ENCODE measurements at regions not wholly inside any gene's neighbourhood (a gene's known extent, or its start where the extent isn't known, plus 50 kb on each side); places are given as distances from the start of the nearest gene placed in this dataset.
"Not testable (repeated sequence)": the region's sequence is repeated elsewhere in the genome, so short reads cannot be mapped to it uniquely, and the experiment has no call there.

GRCh38 chr5:57394421-57395210 is 88.0 kb downstream of the ACTBL2 start:
- DNase-seq, result no peak

GRCh38 chr5:57386958-57387357 is 95.7 kb downstream of the ACTBL2 start:
- DNase-seq, result no peak

DNA sequence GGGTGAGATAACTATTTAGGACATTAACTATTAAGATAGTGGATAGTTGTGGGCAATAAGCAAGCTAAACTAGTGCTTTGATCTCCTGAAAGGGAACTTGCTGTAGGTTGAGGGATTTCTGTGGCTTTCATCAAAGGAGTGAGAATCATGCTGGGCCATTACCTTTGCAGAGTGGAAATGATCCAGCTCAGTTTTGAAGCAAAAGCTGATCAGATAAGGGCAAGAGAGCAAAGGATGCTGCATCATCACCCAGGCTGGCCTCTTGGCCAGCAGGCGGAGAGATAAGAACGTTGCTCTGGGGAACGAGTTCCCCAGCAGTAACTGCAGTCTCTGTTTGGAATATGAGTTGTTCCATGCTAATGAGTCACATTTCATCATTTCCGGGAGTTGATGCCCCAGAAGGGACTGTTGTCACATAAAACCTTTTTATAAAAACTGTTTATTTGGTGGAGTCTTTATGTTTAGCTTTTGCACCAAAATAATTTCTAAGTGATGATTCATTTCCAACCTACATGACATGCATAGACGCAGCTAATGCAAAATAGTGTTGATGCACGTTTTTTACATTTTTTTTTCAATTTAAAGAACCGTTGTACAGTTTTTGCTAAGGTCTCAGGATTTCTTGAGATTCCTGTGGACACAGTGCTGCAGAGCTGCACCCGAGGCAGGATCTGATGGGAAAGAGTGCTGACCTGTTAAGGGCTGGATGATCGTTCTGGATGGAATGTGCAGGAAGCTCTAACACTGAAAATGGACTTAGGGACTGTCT is 99.3 kb downstream of the ACTBL2 start:
- peak; percentile 2 to 19 for DNase-seq

DNA sequence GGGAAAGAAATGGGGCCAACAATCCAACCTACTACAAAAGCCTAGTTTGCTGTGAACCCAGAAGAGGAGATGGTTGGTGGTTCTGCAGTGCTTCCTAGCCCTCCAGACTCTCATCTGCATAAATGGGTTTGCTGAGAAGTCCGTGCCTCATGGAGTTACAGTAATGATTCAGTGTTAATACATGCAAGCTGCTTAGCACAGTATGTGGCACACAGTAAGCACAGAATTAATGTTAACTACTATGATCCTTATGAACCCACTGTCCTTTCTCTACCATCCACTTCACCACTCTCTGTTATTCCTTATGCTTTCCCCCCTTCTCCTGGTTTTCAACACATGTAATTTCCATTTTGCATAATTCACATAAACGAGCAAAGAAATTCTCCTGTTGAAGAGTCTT is 100.0 kb downstream of the ACTBL2 start:
- DNase-seq, result no peak

- no peak for DNase-seq
Measured at GRCh38 chr5:57370376-57370775, 112.2 kb downstream of the ACTBL2 start.

GRCh38 chr5:57368010-57368409 is 114.6 kb downstream of the ACTBL2 start:
- no peak for DNase-seq

GRCh38 chr5:57366744-57367143 is 115.9 kb downstream of the ACTBL2 start:
- DNase-seq, result no peak

DNA sequence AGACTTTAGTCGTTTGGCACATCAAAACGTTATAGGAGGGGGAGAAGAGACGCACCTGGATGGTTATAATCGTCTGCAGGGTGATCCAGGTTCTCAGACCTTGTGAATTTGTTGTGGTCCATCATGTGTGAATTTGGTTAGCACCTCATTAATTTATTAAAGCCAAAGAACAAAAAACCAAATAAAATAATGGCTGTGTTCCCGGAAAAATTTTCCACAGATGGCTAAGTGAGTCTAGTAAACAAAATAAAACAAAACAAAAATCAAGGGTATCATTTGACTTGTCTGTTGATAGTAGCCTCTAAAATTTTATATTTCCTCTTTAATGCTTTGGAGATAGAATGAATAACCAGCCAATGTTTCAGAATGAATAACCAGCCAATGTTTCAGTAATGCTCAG is 119.7 kb downstream of the ACTBL2 start:
- DNase-seq, result no peak

DNA sequence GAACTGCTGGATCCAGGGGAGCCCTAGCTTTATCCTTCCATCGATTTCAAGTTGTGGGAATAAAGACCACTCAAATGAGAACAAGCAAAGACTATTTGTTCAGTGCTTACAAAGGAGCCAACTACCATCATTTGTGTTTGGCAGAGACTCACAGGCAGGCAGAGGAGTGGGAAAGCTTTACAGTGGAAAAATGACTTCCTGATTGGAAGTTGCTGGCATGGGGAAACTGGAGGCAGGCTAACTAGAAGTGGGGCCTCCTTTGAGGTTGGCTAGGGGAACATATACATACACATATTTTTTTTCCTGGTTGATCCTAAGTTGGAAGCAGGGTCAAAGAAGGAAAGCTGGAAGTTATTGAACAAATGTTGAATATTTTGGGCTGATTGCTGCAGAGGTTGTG is 121.7 kb downstream of the ACTBL2 start:
- no peak for DNase-seq

DNA sequence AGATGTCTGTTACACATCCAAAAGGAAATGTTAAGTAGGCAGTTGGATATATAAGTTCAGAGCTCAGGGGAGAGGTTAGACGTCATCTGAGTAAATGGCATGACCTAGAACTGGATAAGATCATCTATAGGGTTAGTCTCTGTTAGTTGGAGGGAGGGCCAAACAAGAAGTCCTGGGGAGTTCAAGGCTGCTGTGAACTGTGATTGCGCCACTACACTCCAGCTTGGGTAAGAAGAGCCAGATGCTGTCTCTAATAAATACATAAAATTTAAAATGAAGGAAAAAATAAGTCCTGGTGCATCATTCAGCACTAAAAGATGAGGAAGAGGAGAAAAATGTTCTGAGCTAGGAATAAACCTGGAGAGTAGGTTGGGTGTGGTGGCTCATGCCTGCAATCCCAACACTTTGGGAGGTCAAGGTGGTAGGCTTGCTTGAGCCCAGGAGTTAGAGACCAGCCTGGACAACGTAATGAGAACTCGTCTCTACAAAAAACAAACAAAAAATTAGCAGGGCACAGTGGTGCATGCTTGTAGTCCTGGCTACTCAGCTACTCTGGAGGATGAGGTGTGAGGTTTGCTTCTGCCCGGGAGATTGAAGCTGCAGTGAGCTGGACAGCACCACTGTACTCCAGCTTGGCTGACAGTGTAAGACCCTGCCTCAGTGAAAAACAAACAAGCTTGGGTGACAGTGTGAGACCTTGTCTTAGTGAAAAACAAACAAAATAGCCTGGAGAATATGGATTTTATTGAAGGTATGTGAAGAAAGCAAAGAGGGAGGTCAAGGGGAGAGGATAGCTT is 123.6 kb downstream of the ACTBL2 start:
- DNase-seq, result no peak

DNA sequence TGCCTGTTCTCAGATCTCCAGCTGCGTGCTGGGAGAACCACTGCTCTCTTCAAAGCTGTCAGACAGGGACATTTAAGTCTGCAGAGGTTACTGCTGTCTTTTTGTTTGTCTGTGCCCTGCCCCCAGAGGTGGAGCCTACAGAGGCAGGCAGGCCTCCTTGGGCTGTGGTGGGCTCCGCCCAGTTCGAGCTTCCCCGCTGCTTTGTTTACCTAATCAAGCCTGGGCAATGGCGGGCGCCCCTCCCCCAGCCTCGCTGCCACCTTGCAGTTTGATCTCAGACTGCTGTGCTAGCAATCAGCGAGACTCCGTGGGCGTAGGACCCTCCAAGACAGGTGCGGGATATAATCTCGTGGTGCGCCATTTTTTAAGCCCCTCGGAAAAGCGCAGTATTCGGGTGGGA is 125.8 kb downstream of the ACTBL2 start:
- DNase-seq, result not testable (repeated sequence)

DNA sequence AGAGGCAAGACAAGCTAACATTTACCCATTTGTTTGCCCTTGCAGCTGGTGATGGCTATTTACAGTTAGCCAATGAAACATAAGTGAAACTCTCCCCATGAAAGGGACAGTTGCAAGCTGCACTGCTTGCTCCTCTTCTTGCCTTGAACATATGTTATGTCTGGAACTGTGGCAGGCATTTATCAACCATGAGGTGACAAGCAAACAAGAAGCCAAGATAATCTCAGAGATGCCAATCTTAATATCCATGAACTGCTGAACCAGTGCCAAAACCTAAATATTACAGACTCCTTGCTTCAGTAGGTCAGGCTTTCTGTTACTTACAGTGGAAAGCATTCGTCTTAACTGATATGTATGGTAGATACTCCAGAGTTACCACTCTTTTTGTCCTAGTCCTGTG is 133.4 kb downstream of the ACTBL2 start:
- no peak for DNase-seq

GRCh38 chr5:57348376-57349140 is 134.1 kb downstream of the ACTBL2 start:
- no peak for DNase-seq

DNA sequence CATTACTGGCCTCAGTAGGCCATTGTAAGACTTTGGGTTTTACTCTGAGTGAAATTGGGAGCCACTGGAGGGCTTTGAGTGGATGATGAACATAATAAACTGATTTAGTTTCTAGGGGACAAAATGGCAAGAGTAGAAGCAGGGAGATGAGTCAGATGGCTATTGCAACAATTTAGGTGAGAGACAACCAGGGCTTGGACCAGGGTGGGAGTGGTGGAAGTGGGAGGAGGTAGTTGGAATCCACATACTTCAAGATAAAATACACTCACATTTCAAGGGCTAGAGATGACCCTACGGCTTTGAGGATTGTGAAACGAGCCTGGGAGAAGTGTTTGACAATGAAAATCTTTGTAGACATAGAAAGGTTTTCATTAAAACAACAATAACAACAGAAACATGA is 136.3 kb downstream of the ACTBL2 start:
- DNase-seq, result no peak

DNA sequence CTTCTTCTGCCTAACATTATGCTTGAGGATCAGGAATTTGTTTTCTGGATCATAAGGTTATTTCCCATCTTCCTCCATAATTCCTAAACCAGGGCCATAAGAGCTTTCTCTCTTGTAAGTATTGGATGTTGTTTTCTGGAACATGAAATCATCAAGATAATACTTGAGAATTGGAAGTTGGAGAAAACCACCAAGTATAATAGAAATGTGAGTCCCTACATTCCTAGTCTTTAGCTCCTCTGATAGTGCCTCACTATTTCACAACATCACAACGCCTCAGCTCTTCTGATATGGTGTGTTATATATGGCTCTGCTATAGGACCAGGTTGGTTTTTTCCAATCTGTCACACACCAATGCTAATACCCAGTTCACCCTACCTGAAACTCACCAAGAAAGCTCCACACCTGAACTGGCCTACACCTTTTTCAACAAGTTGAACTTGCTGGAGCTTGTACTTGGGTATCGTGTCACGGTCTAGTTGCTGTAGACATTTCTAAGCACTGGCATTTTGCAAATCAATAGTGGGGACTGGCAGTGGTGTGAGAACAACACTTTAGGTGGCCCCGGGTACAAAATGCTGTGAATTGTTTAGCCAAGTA is 141.1 kb downstream of the ACTBL2 start:
- DNase-seq, result no peak

- no peak for DNase-seq
Measured at GRCh38 chr5:57340681-57341080, 141.9 kb downstream of the ACTBL2 start.

GRCh38 chr5:57339521-57339920 is 143.1 kb downstream of the ACTBL2 start:
- DNase-seq, result no peak

DNA sequence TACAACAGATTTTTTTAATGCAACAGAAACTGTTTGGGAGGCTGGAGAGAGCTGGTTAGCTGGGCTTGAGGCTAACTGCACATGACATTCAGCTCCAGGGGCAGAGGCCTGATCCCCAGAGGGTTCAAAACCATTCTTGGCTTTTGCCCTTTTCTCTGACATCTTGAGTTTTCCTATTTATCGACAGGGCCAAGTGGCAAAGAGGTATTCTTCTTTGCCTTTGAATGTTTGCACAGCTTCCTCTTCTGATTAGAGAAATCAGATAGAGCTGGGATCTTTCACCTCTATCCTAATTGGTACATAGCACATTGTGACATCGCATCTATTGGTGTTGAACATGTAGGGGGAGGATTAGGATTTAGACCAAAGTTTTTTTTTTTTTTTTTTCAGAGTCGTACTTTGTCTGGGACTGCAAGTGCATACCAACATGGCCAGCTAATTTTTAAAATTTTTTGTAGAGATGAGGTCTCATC is 143.7 kb downstream of the ACTBL2 start:
- DNase-seq, result no peak

- DNase-seq, result no peak
Measured at GRCh38 chr5:57338068-57338867, 144.3 kb downstream of the ACTBL2 start.

DNA sequence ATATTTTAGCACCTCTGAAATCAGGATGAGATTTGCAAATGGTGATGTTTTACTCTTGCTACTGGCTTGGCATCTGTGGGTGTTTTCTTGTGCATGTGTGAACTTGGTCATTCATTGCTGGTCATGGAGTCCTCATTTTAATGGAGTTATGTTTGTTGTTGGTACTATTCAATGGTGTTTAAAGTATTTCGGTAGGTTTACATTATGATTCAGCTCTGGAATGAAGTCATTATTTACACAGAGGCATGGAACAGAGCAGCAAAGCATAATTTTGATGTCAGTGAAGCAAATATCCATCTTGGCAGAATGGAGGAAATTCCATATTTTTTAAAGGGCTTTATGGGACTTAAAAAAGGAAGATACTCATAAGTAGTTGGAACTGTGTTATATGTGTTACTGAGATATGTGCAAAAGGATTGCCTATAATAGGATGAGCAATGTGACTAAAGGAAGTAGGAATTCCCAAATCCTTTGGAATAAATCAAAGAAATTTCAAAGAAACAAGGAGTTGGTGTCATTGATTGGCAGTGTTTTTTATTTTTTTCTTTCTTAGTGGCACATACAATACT is 147.4 kb downstream of the ACTBL2 start:
- DNase-seq, result no peak

DNA sequence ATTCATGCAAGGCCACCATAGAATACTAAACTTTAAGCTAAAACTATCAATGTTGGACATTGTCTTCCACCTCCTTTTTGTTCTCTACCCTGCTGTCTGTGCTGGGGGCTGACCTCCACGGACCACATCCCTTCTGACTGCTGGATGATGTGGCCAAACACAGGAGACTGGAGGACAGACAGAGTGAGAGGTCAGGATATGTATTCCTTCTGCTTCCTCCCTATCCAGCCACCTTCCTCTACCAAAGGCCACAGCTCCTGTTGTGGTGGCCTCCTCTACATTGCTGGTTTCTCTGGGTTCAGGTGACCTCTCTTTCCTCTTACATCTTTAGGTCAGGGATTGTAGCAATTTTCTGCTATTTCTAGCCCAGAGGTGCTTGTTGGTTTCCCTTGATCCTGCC is 148.1 kb downstream of the ACTBL2 start:
- DNase-seq, result no peak
